Gastrocnemius medialis (tissue), 4 donors: ENCODE measurements at regions not wholly inside any gene's neighbourhood (a gene's known extent, or its start where the extent isn't known, plus 50 kb on each side); places are given as distances from the start of the nearest gene placed in this dataset.

Source experiments
- POLR2A ChIP-seq, 2 donors: fragments of 450-650 bp; IDR thresholded peaks; one replicate each; pipeline ENCODE4 v1.6.1; 2017; ENCODE audit warnings: antibody characterized with exemption in 2 of 2, mild to moderate bottlenecking in 2 of 2, moderate library complexity in 2 of 2
- TF ChIP-seq, protein P1 (sequence below), 5 experiments: fragments of 450-650 bp in 3 of 5; fragments of 200-600 bp in 2 of 5; sonication (generic) in 2 of 5; IDR thresholded peaks in 4 of 5; conservative IDR thresholded peaks in 1 of 5; 1 replicate in 4 of 5; 2 replicates in 1 of 5; pipeline ENCODE4 v1.5.1; 2016 to 2019; ENCODE audit warnings: antibody characterized with exemption in 5 of 5, mild to moderate bottlenecking in 3 of 5, moderate library complexity in 3 of 5

DNA sequence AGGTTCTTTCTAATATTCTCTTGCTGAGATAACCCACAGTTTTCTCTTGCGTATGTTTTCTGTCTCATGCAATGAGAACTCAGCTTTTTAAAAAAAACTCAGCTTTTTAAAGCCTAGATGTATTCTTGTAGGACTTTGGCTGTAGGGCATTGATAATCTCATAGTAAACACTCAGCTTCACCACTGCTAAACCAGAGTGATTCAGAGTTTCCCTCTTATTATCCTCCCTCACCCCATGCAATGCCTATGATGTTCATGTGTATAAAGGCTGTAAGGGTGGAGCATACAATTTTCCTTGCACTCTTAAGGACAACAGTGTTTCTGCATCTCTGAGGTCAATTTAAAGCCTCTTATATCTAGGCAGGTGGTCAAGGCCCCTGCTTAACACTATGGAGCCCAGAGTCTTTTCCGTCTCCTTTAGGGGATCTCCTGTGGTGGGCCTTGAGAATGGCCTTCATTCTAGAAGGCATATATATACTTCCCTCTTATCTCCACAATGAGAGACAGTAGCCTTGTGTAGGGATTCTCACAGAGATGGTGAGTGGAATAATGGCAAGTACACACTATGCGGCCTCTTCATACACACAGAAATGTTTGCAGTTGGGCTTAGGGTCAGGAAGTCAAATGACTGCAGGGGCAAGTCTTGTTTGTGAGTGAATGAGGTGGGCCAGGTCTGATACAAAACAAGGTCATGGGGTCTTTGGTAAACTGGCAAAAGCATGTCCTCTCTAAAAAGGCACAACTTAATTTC, 279.6 kb downstream of the HS3ST3A1 start:
- TF ChIP-seq, protein P1, sequence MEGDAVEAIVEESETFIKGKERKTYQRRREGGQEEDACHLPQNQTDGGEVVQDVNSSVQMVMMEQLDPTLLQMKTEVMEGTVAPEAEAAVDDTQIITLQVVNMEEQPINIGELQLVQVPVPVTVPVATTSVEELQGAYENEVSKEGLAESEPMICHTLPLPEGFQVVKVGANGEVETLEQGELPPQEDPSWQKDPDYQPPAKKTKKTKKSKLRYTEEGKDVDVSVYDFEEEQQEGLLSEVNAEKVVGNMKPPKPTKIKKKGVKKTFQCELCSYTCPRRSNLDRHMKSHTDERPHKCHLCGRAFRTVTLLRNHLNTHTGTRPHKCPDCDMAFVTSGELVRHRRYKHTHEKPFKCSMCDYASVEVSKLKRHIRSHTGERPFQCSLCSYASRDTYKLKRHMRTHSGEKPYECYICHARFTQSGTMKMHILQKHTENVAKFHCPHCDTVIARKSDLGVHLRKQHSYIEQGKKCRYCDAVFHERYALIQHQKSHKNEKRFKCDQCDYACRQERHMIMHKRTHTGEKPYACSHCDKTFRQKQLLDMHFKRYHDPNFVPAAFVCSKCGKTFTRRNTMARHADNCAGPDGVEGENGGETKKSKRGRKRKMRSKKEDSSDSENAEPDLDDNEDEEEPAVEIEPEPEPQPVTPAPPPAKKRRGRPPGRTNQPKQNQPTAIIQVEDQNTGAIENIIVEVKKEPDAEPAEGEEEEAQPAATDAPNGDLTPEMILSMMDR (IDR thresholded peaks at IDR 0.05 in 4 of 5, conservative IDR thresholded peaks at IDR 0.05 in 1 of 5), result no peak
- TF ChIP-seq POLR2A (IDR thresholded peaks at IDR 0.05), result no peak
